ENCODE measurements at regions not wholly inside any gene's neighbourhood (a gene's known extent, or its start where the extent isn't known, plus 50 kb on each side); places are given as distances from the start of the nearest gene placed in this dataset.

- Histone ChIP-seq H3K27ac (no peak overlapping the region), H3K27me3 (no peaks in the 10 kb centered on the region), H3K9me3 (no peaks in the 10 kb centered on the region), H3K4me3 (no peak overlapping the region), H3K36me3 (no peaks in the 10 kb centered on the region), H3K4me1 (peaks cover 0 to 3% of the 10 kb centered on the region in 2 donors)
- no peak for DNase-seq (ENCODE audit: low spot score in 2 of 2)
- TF ChIP-seq POLR2A (IDR thresholded peaks at IDR 0.05) (no peak), POLR2AphosphoS5 (IDR thresholded peaks at IDR 0.05) (no peak), CTCF (IDR thresholded peaks at IDR 0.05) (no peak)
- intact Hi-C loops (cut with DNase I; ENCODE audit: low total_unique reads) = no loop called here
Measured at GRCh38 chr2:223545406-223545805, 56.8 kb downstream of the SCG2 start.

GRCh38 chr2:223545830-223546229 lies 56.3 kb downstream of the SCG2 start:
- H3K36me3 ChIP-seq = no peaks in the 10 kb centered on the region
- H3K9me3 ChIP-seq = no peaks in the 10 kb centered on the region
- H3K4me3 ChIP-seq = no peak overlapping the region
- DNase-seq (ENCODE audit: low spot score in 2 of 2) = no peak
- no peak overlapping the region for H3K27ac ChIP-seq
- H3K27me3 ChIP-seq = no peaks in the 10 kb centered on the region
- intact Hi-C loops (cut with DNase I; ENCODE audit: low total_unique reads) = no loop called here
- H3K4me1 ChIP-seq = peaks cover 0 to 3% of the 10 kb centered on the region in 2 donors
- no peak for TF ChIP-seq CTCF (IDR thresholded peaks at IDR 0.05)
- TF ChIP-seq POLR2A (IDR thresholded peaks at IDR 0.05) = no peak
- TF ChIP-seq POLR2AphosphoS5 (IDR thresholded peaks at IDR 0.05) = no peak

All from breast epithelium (tissue), 4 donors.